NCI-H2107 (cell line): ENCODE measurements at regions not wholly inside any gene's neighbourhood (a gene's known extent, or its start where the extent isn't known, plus 50 kb on each side); places are given as distances from the start of the nearest gene placed in this dataset.
"Not testable (repeated sequence)": the region's sequence is repeated elsewhere in the genome, so short reads cannot be mapped to it uniquely, and the experiment has no call there.

Experiments
- DNase-seq: peaks from one replicate; lab custom pipeline; 2025; lab: John Stamatoyannopoulos, UW

- DNase-seq = no peak
Measured at GRCh38 chr6:77324866-77325265, 138.4 kb downstream of the HTR1B start.

- DNase-seq = no peak
Measured at GRCh38 chr6:77322604-77323003, 140.7 kb downstream of the HTR1B start.

DNA sequence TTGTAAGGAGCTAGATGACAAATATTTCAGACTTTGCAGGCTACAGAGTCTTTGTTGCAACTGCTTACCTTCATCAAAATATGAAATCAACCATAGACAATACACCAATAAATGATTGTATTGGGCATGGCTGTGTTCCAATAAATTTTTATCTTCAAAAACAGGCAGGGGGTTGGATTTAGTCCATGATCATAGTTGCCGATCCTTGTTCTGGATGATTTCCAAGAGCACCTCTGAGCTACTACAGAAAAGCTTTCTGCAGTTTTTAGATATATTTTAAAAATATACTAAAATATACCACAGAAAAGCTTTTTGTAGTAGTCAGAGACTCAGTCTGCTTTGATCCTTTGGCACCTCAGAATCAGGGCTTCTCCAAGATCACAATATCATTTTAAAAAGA lies 145.0 kb downstream of the HTR1B start:
- no peak for DNase-seq

DNA sequence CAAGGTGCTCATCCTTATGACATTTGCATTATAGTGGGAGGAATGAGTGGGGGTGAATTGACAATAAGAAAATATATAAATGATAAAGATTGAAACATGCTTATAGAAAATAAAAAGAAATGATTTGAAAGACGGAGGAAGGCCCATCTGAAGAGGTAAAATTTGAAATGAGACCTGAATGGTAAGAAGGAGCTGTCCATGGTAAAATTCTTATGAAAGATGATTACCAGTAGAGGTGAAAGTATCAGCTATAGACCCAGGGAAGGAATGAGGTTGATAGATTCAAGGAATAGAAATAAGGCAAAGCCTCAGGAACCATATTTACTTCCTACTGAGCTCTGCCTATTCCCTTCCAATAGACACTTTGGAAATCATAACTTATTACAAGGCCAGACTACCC lies 149.7 kb downstream of the HTR1B start:
- DNase-seq = no peak

DNA sequence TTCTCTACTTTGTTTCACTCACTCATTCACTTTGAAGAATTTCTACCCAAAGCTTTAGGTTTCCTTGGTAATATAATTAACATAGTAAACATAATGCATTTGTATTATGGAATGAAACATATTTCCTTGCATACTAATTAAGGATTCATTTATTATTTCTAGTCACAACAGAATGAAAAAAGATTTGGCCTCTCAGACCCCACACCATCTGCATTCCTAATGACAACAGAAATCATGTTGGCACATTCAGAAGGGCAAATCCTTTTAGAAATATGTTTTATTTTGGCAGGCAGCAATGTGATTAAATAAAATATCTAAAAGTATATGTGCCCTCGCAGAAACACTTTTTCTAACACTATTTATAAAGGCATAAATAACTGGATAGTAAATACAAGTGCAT lies 163.4 kb downstream of the HTR1B start:
- no peak for DNase-seq

DNA sequence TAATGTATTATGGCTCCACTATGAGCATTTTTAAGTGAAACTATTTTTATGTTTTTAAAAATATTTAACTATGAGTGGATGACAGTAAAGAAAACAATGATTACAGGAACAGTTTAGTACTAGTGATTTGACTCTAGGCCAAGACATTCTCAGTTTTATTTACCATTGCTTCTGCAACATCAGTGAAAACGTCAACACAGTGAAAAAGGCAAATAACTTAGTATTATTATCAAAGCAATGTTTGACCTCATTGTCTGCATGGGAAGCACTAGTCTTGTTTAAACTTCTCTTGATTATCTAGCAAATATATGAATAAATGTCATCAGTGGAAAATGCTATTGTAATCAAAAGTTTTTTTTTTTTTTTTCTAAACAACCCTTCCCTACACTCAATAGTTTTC lies 165.0 kb downstream of the HTR1B start:
- DNase-seq = no peak

DNA sequence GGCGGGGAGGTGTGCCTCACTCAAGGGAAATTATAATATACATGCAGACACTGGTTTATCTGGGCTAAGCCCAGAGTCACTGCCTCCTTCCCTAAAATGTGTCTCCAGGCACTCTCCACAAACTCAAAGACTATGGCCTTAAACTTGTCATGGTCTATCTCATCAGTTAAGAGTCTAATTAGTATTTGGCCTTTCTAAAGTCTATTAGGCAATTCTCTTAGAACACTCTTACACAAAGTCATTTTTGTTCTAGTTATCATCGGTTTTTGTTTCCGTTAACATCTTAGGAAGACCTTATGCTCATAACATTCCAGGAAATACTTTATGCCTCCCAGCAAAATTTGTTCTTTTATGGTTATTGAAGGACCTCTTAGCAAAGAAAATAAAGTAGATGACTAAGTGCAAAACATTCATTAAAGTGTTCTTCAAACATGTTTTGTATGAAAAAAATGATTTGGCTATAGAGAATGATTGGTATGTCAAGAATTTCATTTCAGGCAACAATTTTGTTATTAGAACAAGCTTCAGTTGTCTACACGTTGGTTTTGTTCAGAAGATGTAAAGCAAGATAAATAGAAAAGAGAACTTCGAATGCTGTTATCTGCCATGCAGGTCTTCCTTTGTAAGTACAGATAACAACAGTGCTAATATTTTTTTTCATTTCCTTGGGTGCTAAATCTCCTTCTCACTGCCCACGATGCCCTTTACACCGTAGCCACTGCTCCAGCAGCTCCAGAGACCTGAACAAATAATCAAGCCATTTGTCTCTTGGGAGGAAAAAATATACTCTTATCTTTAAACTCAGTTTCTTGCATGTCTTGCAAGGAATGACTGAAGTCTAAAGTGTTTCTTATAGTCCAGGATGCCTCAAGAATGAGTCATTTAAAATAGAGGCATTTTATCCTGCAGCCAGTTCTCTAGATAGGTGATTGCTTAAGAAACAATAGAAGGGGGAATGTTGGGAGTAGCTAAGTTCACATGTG lies 170.4 kb downstream of the HTR1B start:
- DNase-seq = no peak

DNA sequence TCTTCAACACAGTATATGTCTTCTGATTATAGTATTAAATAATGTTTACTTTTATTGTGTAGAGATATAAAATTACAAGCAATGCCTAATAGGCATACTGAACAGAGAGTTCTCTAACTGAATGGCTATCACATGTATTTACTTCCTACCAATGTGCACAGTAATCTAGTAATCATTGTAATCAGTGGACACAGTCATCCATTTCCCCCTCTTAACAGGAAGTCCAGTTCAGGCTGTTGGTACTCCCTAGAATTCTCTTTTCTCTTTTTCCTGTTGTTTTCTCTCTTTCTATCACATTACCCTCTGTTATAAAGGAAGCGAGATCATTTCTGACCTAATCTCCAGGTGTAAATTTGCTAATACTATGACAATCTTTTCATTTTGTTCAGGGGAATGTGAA lies 172.5 kb downstream of the HTR1B start:
- DNase-seq = no peak

DNA sequence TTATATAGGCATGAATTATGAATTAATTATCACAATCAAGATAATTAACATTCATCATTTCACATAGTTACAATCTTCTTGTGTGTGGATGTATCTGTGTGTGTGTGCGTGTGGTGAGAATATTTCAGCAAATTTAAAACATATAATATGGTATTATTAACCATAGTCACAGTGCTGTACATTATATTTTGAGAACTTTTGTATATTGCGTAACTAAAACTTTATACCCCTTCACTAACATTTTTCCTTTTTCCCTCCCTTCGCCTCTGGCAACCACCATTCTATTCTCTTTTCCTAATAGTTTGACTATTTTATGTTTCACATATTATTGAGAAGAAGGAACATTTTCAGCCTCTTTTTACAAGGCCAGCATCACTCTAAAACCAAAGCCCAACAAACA lies 176.8 kb downstream of the HTR1B start:
- DNase-seq = no peak

- no peak for DNase-seq
Measured at GRCh38 chr6:77273929-77274328, 189.4 kb downstream of the HTR1B start.

- DNase-seq = no peak
Measured at GRCh38 chr6:77264970-77265369, 198.3 kb downstream of the HTR1B start.

- no peak for DNase-seq
Measured at GRCh38 chr6:77263003-77263402, 200.3 kb downstream of the HTR1B start.

DNA sequence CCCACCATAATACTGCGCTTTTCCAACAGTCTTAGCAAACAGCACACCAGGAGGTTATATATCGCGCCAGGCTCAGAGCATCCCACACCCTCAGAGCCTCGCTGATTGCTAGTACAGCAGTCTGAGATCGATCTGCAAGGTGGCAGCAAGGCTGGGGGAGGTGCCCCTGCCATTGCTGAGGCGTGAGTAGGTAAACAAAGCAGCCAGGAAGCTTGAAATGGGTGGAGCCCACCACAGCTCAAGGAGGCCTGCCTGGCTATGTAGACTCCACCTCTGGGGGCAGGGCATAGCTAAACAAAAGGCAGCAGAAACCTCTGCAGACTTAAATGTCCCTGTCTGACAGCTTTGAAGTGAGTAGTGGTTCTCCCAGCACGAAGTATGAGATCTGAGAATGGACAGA lies 211.5 kb downstream of the HTR1B start:
- DNase-seq = not testable (repeated sequence)

GRCh38 chr6:77249560-77249959 lies 213.7 kb downstream of the HTR1B start:
- DNase-seq = no peak

GRCh38 chr6:77245026-77245425 lies 218.3 kb downstream of the HTR1B start:
- DNase-seq = no peak

- no peak for DNase-seq
Measured at GRCh38 chr6:77231438-77232305, 231.6 kb downstream of the HTR1B start.

DNA sequence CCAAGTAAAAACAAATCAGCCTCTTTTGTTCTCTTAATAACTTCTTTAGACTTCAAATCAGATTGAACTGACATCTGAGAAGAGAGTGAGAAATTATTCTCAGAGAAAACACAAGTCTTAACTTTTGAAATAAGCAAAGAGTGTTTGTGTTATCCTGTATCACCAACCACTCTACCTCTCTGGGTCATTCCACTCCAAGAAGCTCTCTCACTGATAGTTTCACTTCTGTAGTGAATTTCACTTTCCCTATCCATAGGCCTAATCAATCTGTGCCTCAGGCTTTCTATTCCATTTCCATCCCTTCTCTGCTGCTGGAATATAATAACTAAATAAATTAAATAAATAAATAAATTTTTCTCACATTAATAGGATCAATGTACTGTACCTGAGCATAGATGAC lies 235.0 kb downstream of the HTR1B start:
- DNase-seq = no peak

- DNase-seq = no peak
Measured at GRCh38 chr6:77217896-77218295, 245.4 kb downstream of the HTR1B start.

DNA sequence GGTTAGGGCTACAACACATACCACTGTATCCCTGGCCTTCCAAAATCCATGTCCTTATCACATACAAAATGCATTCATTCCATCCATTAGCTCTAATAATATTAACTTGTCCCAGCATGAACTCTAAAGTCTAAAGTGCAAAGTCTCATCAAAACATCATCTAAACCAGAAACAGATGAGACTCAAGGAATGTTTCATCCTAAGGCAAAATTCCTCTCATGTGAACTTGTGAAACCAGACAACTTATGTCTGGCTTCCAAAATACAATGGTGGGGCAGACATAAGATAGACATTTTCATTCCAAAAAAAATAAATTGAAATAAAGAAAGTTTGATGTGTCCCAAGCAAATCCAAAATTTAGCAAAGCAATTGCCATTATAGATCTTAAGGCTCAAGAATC lies 257.4 kb downstream of the HTR1B start:
- no peak for DNase-seq

DNA sequence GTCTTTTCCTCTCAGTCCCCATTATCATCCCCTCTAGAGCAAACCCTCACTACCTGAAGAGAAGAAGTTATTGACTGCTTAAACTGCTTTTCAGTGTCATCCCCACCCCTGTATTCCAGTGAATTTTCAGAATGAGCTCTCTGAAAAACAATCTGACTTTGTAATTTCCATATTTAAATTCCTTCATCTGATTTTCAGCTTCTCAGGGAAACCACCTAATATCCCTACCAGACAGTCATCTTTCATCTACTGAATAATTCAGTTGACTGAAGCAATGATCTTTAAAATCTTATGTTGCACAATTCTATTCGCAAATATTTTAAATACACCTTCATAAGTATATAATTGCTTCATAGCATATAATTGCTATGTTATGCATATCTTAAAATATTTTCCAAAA lies 258.7 kb downstream of the HTR1B start:
- no peak for DNase-seq

DNA sequence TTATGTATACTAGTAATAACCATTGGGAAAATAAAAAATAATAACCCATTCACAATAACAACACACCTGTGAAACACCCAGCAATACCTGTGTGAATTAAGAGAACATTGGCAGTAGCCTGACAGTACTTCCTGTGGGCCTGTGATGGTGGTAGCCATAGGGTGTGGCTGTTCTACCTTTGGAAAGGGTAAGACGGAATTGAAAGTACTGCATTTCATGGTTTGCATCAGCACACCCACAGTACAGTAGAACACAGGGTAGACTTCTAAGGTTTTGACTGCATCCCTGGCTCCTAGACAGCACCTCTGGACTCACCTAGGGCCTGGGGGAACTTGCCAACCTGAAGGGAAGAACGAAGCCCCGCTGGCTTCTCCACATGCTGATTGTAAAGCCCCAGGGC lies 279.8 kb downstream of the HTR1B start:
- DNase-seq = no peak

DNA sequence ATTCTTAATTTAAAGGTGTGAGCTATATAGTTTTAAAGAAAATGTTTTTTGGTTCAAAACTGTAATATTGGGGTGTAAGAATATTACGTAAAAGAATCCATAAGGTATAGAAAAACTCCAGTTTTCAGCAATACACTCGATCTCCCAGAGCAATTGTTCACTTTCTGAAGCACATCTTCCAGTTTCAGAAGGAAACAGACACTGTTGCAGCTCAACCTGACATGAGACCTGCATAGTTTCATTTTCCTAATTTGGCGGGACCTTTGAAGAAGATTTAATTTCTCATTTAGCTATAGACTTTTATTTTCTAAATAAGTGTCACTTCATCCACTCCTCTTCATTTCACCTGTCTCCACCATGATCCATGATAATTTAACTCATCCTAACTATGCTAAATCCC lies 281.5 kb downstream of the HTR1B start:
- DNase-seq = no peak

- DNase-seq = no peak
Measured at GRCh38 chr6:77180326-77180725, 283.0 kb downstream of the HTR1B start.
